ENCODE measurements at regions not wholly inside any gene's neighbourhood (a gene's known extent, or its start where the extent isn't known, plus 50 kb on each side); places are given as distances from the start of the nearest gene placed in this dataset.

DNA sequence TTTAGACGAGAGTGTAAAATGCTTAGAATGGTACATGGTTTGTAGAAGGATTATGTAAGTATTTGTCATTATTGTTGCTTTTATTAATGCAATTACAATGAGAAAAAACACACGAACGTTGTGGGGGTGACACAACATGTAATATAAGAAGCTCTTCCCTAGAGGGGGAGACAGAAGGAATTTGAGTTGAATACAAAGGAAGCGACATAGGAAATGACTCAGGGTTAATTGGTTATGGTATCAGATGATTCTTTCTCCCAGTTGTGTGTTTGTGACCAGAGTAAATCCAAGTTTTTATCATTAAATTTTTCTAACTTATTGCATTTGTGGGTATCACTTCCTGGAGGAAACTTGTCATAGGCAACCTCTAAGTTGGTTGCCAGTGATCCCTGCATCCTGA is 625.6 kb upstream of the CDH2 start:
- Mint-ChIP-seq H3K27ac (no peak overlapping the region), H3K9me3 (peaks cover 11 to 15% of the 10 kb centered on the region in 2 donors), H3K4me1 (ENCODE audit: low read depth in 2 of 2) (peaks cover 0 to 1% of the 10 kb centered on the region in 2 donors), H3K4me3 (no peak overlapping the region), H3K27me3 (no peaks in the 10 kb centered on the region), H3K36me3 (ENCODE audit: insufficient read depth) (no peaks in the 10 kb centered on the region)
- ATAC-seq (replicated peaks) = no peak
- no peak for DNase-seq

DNA sequence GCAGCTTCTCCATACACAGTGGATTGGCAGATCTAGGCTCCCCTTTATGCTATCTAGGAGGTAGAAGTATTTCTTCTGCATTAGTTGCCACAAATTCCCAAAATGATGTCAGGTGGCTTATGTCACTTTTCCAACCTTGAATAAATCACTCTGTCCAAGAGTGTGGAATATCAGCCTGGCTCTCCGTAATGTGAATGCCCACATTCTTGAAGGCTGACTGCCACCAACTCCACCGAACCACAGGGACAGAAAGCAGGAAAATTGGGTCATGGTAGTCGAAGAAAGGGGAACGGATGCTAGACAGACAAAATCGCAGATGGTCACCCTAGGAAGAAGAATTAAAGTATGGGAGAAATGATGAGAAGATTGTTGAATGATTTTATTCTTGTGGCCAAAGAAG is 624.9 kb upstream of the CDH2 start:
- DNase-seq = no peak
- Mint-ChIP-seq H3K36me3 (ENCODE audit: insufficient read depth) (no peaks in the 10 kb centered on the region), H3K27ac (no peak overlapping the region), H3K9me3 (peaks cover 11 to 15% of the 10 kb centered on the region in 2 donors), H3K4me3 (no peak overlapping the region), H3K4me1 (ENCODE audit: low read depth in 2 of 2) (peaks cover 0 to 1% of the 10 kb centered on the region in 2 donors), H3K27me3 (no peaks in the 10 kb centered on the region)
- no peak for ATAC-seq (replicated peaks)

GRCh38 chr18:28794459-28795245 is 617.7 kb upstream of the CDH2 start:
- Mint-ChIP-seq H3K36me3 (ENCODE audit: insufficient read depth) (no peaks in the 10 kb centered on the region), H3K4me1 (ENCODE audit: low read depth in 2 of 2) (no peaks in the 10 kb centered on the region), H3K27me3 (no peaks in the 10 kb centered on the region), H3K27ac (no peak overlapping the region), H3K9me3 (peaks cover 15 to 16% of the 10 kb centered on the region in 2 donors), H3K4me3 (no peak overlapping the region)
- DNase-seq = no peak
- no peak for ATAC-seq (replicated peaks)

GRCh38 chr18:28793901-28794300 is 617.0 kb upstream of the CDH2 start:
- H3K27me3 Mint-ChIP-seq = no peaks in the 10 kb centered on the region
- ATAC-seq (replicated peaks) (no peak), DNase-seq (no peak)
- H3K9me3 Mint-ChIP-seq = peaks cover 15 to 16% of the 10 kb centered on the region in 2 donors
- H3K4me1 Mint-ChIP-seq (ENCODE audit: low read depth in 2 of 2) = no peaks in the 10 kb centered on the region
- H3K36me3 Mint-ChIP-seq (ENCODE audit: insufficient read depth) = no peaks in the 10 kb centered on the region
- H3K4me3 Mint-ChIP-seq = no peak overlapping the region
- no peak overlapping the region for H3K27ac Mint-ChIP-seq

GRCh38 chr18:28792404-28793086 is 615.6 kb upstream of the CDH2 start:
- H3K27ac Mint-ChIP-seq = no peak overlapping the region
- DNase-seq (no peak), ATAC-seq (replicated peaks) (no peak)
- no peaks in the 10 kb centered on the region for H3K4me1 Mint-ChIP-seq (ENCODE audit: low read depth in 2 of 2)
- peaks cover 15 to 21% of the 10 kb centered on the region in 2 donors for H3K9me3 Mint-ChIP-seq
- no peaks in the 10 kb centered on the region for H3K27me3 Mint-ChIP-seq
- no peaks in the 10 kb centered on the region for H3K36me3 Mint-ChIP-seq (ENCODE audit: insufficient read depth)
- H3K4me3 Mint-ChIP-seq = peak overlapping the region; percentile 7 to 54

- no peak for DNase-seq
- H3K36me3 Mint-ChIP-seq (ENCODE audit: insufficient read depth) = no peaks in the 10 kb centered on the region
Measured at GRCh38 chr18:28791101-28791500, 614.2 kb upstream of the CDH2 start.

GRCh38 chr18:28789502-28789901 is 612.6 kb upstream of the CDH2 start:
- DNase-seq = no peak
- ATAC-seq (replicated peaks) = no peak
- H3K27ac Mint-ChIP-seq = no peak overlapping the region
- H3K27me3 Mint-ChIP-seq = no peaks in the 10 kb centered on the region
- no peak overlapping the region for H3K4me3 Mint-ChIP-seq
- H3K9me3 Mint-ChIP-seq = peaks cover 8 to 20% of the 10 kb centered on the region in 2 donors
- H3K4me1 Mint-ChIP-seq (ENCODE audit: low read depth in 2 of 2) = no peaks in the 10 kb centered on the region
- no peaks in the 10 kb centered on the region for H3K36me3 Mint-ChIP-seq (ENCODE audit: insufficient read depth)

More at GRCh38 chr18:28791101-28791500, 614.2 kb upstream of the CDH2 start:
- no peak for ATAC-seq (replicated peaks)
- Mint-ChIP-seq H3K4me3 (no peak overlapping the region), H3K4me1 (ENCODE audit: low read depth in 2 of 2) (no peaks in the 10 kb centered on the region), H3K27me3 (no peaks in the 10 kb centered on the region), H3K9me3 (peaks cover 12 to 23% of the 10 kb centered on the region in 2 donors), H3K27ac (no peak overlapping the region)

- peaks cover 2 to 8% of the 10 kb centered on the region in 2 donors for H3K4me1 Mint-ChIP-seq (ENCODE audit: low read depth in 2 of 2)
- peaks cover 6 to 12% of the 10 kb centered on the region in 2 donors for H3K9me3 Mint-ChIP-seq
- no peak overlapping the region for H3K27ac Mint-ChIP-seq
- no peak overlapping the region for H3K4me3 Mint-ChIP-seq
- no peaks in the 10 kb centered on the region for H3K27me3 Mint-ChIP-seq
- H3K36me3 Mint-ChIP-seq (ENCODE audit: insufficient read depth) = no peaks in the 10 kb centered on the region
- DNase-seq = no peak
- ATAC-seq (replicated peaks) = no peak
Measured at GRCh38 chr18:28786926-28787325, 610.0 kb upstream of the CDH2 start.

- Mint-ChIP-seq H3K36me3 (ENCODE audit: insufficient read depth) (no peaks in the 10 kb centered on the region), H3K9me3 (peaks cover 4% of the 10 kb centered on the region in 2 donors), H3K4me1 (ENCODE audit: low read depth in 2 of 2) (peaks cover 2 to 8% of the 10 kb centered on the region in 2 donors), H3K27ac (peak overlapping the region; percentile 35 to 87), H3K4me3 (peak overlapping the region; percentile 33 to 58), H3K27me3 (no peaks in the 10 kb centered on the region)
- ATAC-seq (replicated peaks) (peak; percentile 35), DNase-seq (no peak)
Measured at GRCh38 chr18:28781616-28782362, 604.9 kb upstream of the CDH2 start.

DNA sequence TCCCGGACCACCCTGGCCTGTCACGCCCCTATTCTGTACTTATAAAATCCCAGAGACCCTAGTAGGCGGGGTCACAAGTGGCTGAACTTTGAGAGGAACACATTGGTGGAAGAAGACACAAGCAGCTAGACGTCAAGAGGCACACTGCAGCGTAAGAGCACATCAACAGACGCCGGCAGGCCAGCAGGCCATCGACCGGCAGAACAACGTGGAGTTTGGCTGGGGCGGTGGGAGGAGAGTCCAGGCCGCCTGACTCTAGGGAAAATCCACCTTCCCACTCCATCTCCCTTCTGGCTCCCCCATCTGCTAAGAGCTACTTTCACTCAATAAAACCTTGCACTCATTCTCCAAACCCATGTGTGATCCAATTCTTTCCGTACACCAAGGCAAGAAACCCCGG is 601.8 kb upstream of the CDH2 start:
- no peaks in the 10 kb centered on the region for H3K27me3 Mint-ChIP-seq
- no peak overlapping the region for H3K4me3 Mint-ChIP-seq
- peaks cover 0 to 3% of the 10 kb centered on the region in 2 donors for H3K9me3 Mint-ChIP-seq
- DNase-seq (no peak), ATAC-seq (replicated peaks) (no peak)
- H3K27ac Mint-ChIP-seq = no peak overlapping the region
- H3K36me3 Mint-ChIP-seq (ENCODE audit: insufficient read depth) = no peaks in the 10 kb centered on the region
- peaks cover 0 to 8% of the 10 kb centered on the region in 2 donors for H3K4me1 Mint-ChIP-seq (ENCODE audit: low read depth in 2 of 2)

GRCh38 chr18:28777756-28778155 is 600.8 kb upstream of the CDH2 start:
- DNase-seq (no peak), ATAC-seq (replicated peaks) (no peak)
- Mint-ChIP-seq H3K27me3 (no peaks in the 10 kb centered on the region), H3K9me3 (peaks cover 0 to 5% of the 10 kb centered on the region in 2 donors), H3K4me1 (ENCODE audit: low read depth in 2 of 2) (peaks cover 0 to 4% of the 10 kb centered on the region in 2 donors), H3K4me3 (no peak overlapping the region), H3K36me3 (ENCODE audit: insufficient read depth) (no peaks in the 10 kb centered on the region), H3K27ac (no peak overlapping the region)

DNA sequence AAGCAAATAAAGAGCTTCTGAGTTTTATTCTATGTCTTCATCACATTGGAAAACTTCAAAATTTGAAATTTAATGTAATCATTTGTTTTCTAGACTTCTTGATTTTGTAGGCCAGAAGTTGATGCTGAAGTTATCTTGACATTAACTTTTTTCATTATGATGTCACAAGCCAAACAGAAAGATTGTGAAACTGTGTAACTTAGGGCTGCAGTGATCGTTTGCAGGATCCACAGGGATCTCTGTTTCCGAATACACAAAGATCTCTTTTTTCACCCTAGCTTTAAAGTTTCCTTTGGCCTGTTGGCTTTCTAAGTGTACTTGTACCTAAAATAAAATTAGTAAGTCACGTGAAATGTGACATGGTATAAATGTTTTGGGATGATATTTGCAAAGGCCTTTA is 594.9 kb upstream of the CDH2 start:
- peaks cover 0 to 3% of the 10 kb centered on the region in 2 donors for H3K9me3 Mint-ChIP-seq
- no peak overlapping the region for H3K27ac Mint-ChIP-seq
- no peak for ATAC-seq (replicated peaks)
- H3K36me3 Mint-ChIP-seq (ENCODE audit: insufficient read depth) = no peaks in the 10 kb centered on the region
- DNase-seq = no peak
- H3K4me3 Mint-ChIP-seq = peak overlapping the region in 1 of 2 donors; percentile 29
- no peaks in the 10 kb centered on the region for H3K4me1 Mint-ChIP-seq (ENCODE audit: low read depth in 2 of 2)
- H3K27me3 Mint-ChIP-seq = no peaks in the 10 kb centered on the region

Data from effector memory CD8-positive, alpha-beta T cell (primary cell).